IMR-90 (cell line): ENCODE measurements at regions not wholly inside any gene's neighbourhood (a gene's known extent, or its start where the extent isn't known, plus 50 kb on each side); places are given as distances from the start of the nearest gene placed in this dataset.

Experiments
- ATAC-seq: fragments of 200-7000 bp; cut with Tn5 transposase; 2 replicates; pipeline ENCODE4 v1.9.1; 2020; ENCODE audit warnings: low read depth, mild to moderate bottlenecking, moderate library complexity
- BruUV-seq: library from RNA; stranded (reverse); fragments of 400-500 nt; replicated peaks from 2 replicates; lab custom pipeline; 2021; lab: Mats Ljungman, UMichigan
- CTCF ChIA-PET: fragments of 300-600 bp; formaldehyde crosslinking; extraction: SDS; loops from one replicate; lab custom pipeline; 2021; ENCODE audit warnings: antibody characterized with exemption; lab: Yijun Ruan, JAX
- POLR2A ChIA-PET: fragments of 300-600 bp; sonication (Branson Sonifier 250); formaldehyde crosslinking; loops from one replicate; lab custom pipeline; 2022; ENCODE audit warnings: antibody characterized with exemption; ENCODE audit not compliant: unreplicated experiment; lab: Charles Lee
- DNase-seq: peaks from one replicate; pipeline ENCODE4 v3.0.0; 2013
- H2AFZ ChIP-seq: replicated peaks from 2 replicates; pipeline ENCODE3; 2013; ENCODE audit warnings: low read length, mild to moderate bottlenecking; ENCODE audit not compliant: poor library complexity
- H2AK5ac ChIP-seq: 2 replicates; pipeline ENCODE4 v1.6.1; 2013; ENCODE audit warnings: low read depth, low read length, inconsistent platforms
- H2AK9ac ChIP-seq: replicated peaks from 2 replicates; pipeline ENCODE3; 2013; ENCODE audit warnings: mild to moderate bottlenecking, low read depth, low read length, moderate library complexity; ENCODE audit not compliant: poor library complexity
- H2BK120ac ChIP-seq: 2 replicates; pipeline ENCODE4 v1.6.1; 2013; ENCODE audit warnings: low read depth, low read length, inconsistent platforms
- H2BK15ac ChIP-seq: 3 replicates; pipeline ENCODE4 v1.6.1; 2013; ENCODE audit warnings: low read depth, low read length, inconsistent platforms
- H2BK20ac ChIP-seq: 2 replicates; pipeline ENCODE4 v1.6.1; 2013; ENCODE audit warnings: low read depth, mild to moderate bottlenecking, inconsistent platforms, low read length, moderate library complexity
- H2BK5ac ChIP-seq: 2 replicates; pipeline ENCODE4 v1.6.1; 2013; ENCODE audit warnings: mild to moderate bottlenecking, low read depth, low read length, inconsistent platforms; ENCODE audit not compliant: poor library complexity, severe bottlenecking
- H3K14ac ChIP-seq: replicated peaks from 2 replicates; pipeline ENCODE4 v1.6.1; 2013; ENCODE audit warnings: low read depth, low read length, inconsistent platforms
- H3K18ac ChIP-seq: 2 replicates; pipeline ENCODE4 v1.6.1; 2013; ENCODE audit warnings: low read depth, low read length, control low read depth
- H3K23ac ChIP-seq: 2 replicates; pipeline ENCODE4 v1.6.1; 2013; ENCODE audit warnings: low read depth, low read length, inconsistent platforms
- H3K27ac ChIP-seq: 2 replicates; pipeline ENCODE4 v1.5.1; 2013; ENCODE audit warnings: mild to moderate bottlenecking, control low read depth, low read length; ENCODE audit not compliant: insufficient read depth
- H3K27me3 ChIP-seq: 2 replicates; pipeline ENCODE4 v1.6.1; 2013; ENCODE audit warnings: low read length; ENCODE audit not compliant: control insufficient read depth, insufficient read depth
- H3K36me3 ChIP-seq: 2 replicates; pipeline ENCODE4 v1.6.1; 2013; ENCODE audit warnings: low read length, mixed read lengths; ENCODE audit not compliant: control insufficient read depth, insufficient read depth
- H3K4ac ChIP-seq: 2 replicates; pipeline ENCODE4 v1.6.1; 2013; ENCODE audit warnings: low read depth, low read length, inconsistent platforms
- H3K4me1 ChIP-seq: 2 replicates; pipeline ENCODE4 v1.6.1; 2013; ENCODE audit warnings: low read length, mixed read lengths; ENCODE audit not compliant: control insufficient read depth, insufficient read depth
- H3K4me2 ChIP-seq: 2 replicates; pipeline ENCODE4 v1.6.1; 2013; ENCODE audit warnings: low read depth, mild to moderate bottlenecking, control low read depth, low read length, moderate library complexity
- H3K4me3 ChIP-seq: 2 replicates; pipeline ENCODE4 v1.5.1; 2013; ENCODE audit warnings: low read depth, mild to moderate bottlenecking, control low read depth, low read length, moderate library complexity; ENCODE audit not compliant: insufficient read depth
- H3K56ac ChIP-seq: 2 replicates; pipeline ENCODE4 v1.6.1; 2013; ENCODE audit warnings: low read length, inconsistent platforms; ENCODE audit not compliant: insufficient read depth; ENCODE audit errors: extremely low read depth
- H3K79me1 ChIP-seq, 2 experiments: 2 replicates each; pipeline ENCODE4 v1.6.1; 2013; ENCODE audit warnings: low read length in 2 of 2, inconsistent platforms in 1 of 2, low read depth in 1 of 2
- H3K9ac ChIP-seq: 2 replicates; pipeline ENCODE4 v1.6.1; 2013; ENCODE audit warnings: low read depth, low read length, control low read depth
- H3K9me1 ChIP-seq: 2 replicates; pipeline ENCODE4 v1.6.1; 2013; ENCODE audit warnings: low read length, inconsistent platforms; ENCODE audit not compliant: insufficient read depth
- H3K9me3 ChIP-seq: 2 replicates; pipeline ENCODE4 v1.6.1; 2013; ENCODE audit warnings: low read length; ENCODE audit not compliant: control insufficient read depth, insufficient read depth
- H4K20me1 ChIP-seq: 2 replicates; pipeline ENCODE4 v1.6.1; 2013; ENCODE audit warnings: low read length, inconsistent platforms; ENCODE audit not compliant: insufficient read depth
- H4K5ac ChIP-seq: 2 replicates; pipeline ENCODE4 v1.6.1; 2013; ENCODE audit warnings: mild to moderate bottlenecking, low read depth, low read length, control low read depth
- H4K8ac ChIP-seq, 2 experiments: 2 replicates each; pipeline ENCODE4 v1.6.1; 2013; ENCODE audit warnings: low read depth in 2 of 2, low read length in 2 of 2, control low read depth in 1 of 2, inconsistent platforms in 1 of 2
- H4K91ac ChIP-seq: 2 replicates; pipeline ENCODE4 v1.6.1; 2013; ENCODE audit warnings: low read depth, low read length, inconsistent platforms; ENCODE audit not compliant: insufficient read depth
- BHLHE40 ChIP-seq: fragments of 150-350 bp; IDR thresholded peaks from 2 replicates; pipeline ENCODE4 v1.6.1; 2016; ENCODE audit warnings: mild to moderate bottlenecking, low read depth, low read length
- CEBPB ChIP-seq: IDR thresholded peaks from 2 replicates; pipeline ENCODE4 v1.6.1; 2012; ENCODE audit warnings: low read depth, low read length, improper control_type of control experiment
- CHD1 ChIP-seq: IDR thresholded peaks from 2 replicates; pipeline ENCODE4 v1.6.1; 2012; ENCODE audit warnings: low read depth, low read length, improper control_type of control experiment
- FOS ChIP-seq: fragments of 150-350 bp; IDR thresholded peaks from 2 replicates; pipeline ENCODE4 v1.6.1; 2016; ENCODE audit warnings: low read depth, low read length
- MAFK ChIP-seq: IDR thresholded peaks from 2 replicates; pipeline ENCODE4 v1.6.1; 2012; ENCODE audit warnings: low read depth, low read length, improper control_type of control experiment
- MAZ ChIP-seq: IDR thresholded peaks from 2 replicates; pipeline ENCODE4 v1.6.1; 2012; ENCODE audit warnings: low read depth, mild to moderate bottlenecking, low read length, improper control_type of control experiment, moderate library complexity, borderline replicate concordance
- MXI1 ChIP-seq: IDR thresholded peaks from 2 replicates; pipeline ENCODE4 v1.6.1; 2012; ENCODE audit warnings: low read depth, mild to moderate bottlenecking, low read length, moderate library complexity, borderline replicate concordance
- NFE2L2 ChIP-seq: fragments of 150-350 bp; IDR thresholded peaks from 2 replicates; pipeline ENCODE4 v1.6.1; 2016; ENCODE audit warnings: low read depth, mild to moderate bottlenecking, low read length
- POLR2A ChIP-seq: IDR thresholded peaks from 2 replicates; pipeline ENCODE4 v1.6.1; 2012; ENCODE audit warnings: mild to moderate bottlenecking, low read depth, low read length
- RAD21 ChIP-seq: IDR thresholded peaks from 2 replicates; pipeline ENCODE4 v1.6.1; 2012; ENCODE audit warnings: low read length, improper control_type of control experiment
- RCOR1 ChIP-seq: IDR thresholded peaks from 2 replicates; pipeline ENCODE4 v1.6.1; 2012; ENCODE audit warnings: mild to moderate bottlenecking, low read length, improper control_type of control experiment; ENCODE audit not compliant: insufficient replicate concordance
- RFX5 ChIP-seq: IDR thresholded peaks from 2 replicates; pipeline ENCODE4 v1.8.0; 2012; ENCODE audit warnings: low read depth, mild to moderate bottlenecking, low read length, moderate library complexity
- SMC3 ChIP-seq: fragments of 150-350 bp; IDR thresholded peaks from 2 replicates; pipeline ENCODE4 v1.6.1; 2016; ENCODE audit warnings: low read depth, mild to moderate bottlenecking, antibody characterized with exemption, low read length, moderate library complexity
- USF2 ChIP-seq: fragments of 150-350 bp; IDR thresholded peaks from 2 replicates; pipeline ENCODE4 v1.6.1; 2017; ENCODE audit warnings: mild to moderate bottlenecking, antibody characterized with exemption, low read length, low read depth
- WGBS, 2 experiments: methylation state at CpG; one replicate each; pipeline versions ENCODE4 v1.1.5 to v1.1.7; 2013; ENCODE audit warnings: missing lambda C conversion rate in 2 of 2; ENCODE audit not compliant: insufficient read length in 1 of 2; ENCODE audit errors: extremely low coverage in 2 of 2; 5-methylcytosine and 5-hydroxymethylcytosine counted together
- dilution Hi-C: fragments of 300-500 bp; cut with HindIII; formaldehyde crosslinking; loops from one replicate; pipeline ENCODE4 v1.14.3; 2018; ENCODE audit warnings: low sequenced_read_pairs; ENCODE audit not compliant: unreplicated experiment
- in situ Hi-C: fragments of 300-500 bp; cut with MboI; formaldehyde crosslinking; loops from 3 replicates; pipeline ENCODE4 v1.14.3; 2019; ENCODE audit warnings: low sequenced_read_pairs, inconsistent platforms, mixed read lengths
- intact Hi-C: fragments of 100-400 bp; cut with micrococcal nuclease; formaldehyde crosslinking; loops from 2 replicates; pipeline ENCODE4 v1.10.0; 2022
- TF ChIP-seq, protein P1 (sequence below): conservative IDR thresholded peaks from 2 replicates; pipeline ENCODE4 v1.5.1; 2012; ENCODE audit warnings: mild to moderate bottlenecking, low read depth, low read length, improper control_type of control experiment
- TF ChIP-seq, protein P2 (sequence below): fragments of 150-350 bp; IDR thresholded peaks from 2 replicates; pipeline ENCODE4 v1.6.1; 2016; ENCODE audit warnings: low read depth, mild to moderate bottlenecking, low read length, moderate library complexity, borderline replicate concordance

DNA sequence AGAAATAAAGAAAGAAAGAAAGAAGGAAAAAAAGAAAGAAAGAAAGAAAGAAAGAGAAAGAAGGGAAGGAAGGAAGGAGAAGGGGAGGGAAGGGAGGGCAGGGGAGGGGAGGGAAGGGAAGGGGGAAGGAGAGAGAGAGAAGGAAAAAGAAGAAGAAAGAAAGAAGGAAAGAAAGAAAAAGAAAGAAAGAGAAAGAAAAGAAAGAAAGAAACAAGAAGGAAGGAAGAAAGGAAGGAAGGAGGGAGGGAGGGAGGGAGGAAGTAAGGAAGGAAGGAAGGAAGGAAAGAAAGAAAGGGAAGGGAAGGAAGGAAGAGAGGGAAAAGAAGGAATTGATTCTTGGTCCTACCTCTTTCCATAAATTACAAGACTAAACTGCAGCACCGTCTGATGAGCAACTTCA, 186.1 kb downstream of the URB2 start:
- H4K8ac ChIP-seq = no peak overlapping the region
- H3K79me1 ChIP-seq = no peaks in the 10 kb centered on the region
- no peak overlapping the region for H4K91ac ChIP-seq
- no peaks in the 10 kb centered on the region for H3K9me1 ChIP-seq
- in situ Hi-C loops = no loop called here
- H2BK20ac ChIP-seq = no peak overlapping the region
- peaks cover 5% of the 10 kb centered on the region for H3K9me3 ChIP-seq
- H3K18ac ChIP-seq = no peak overlapping the region
- dilution Hi-C loops = no loop called here
- no peak overlapping the region for H2BK120ac ChIP-seq
- no peak overlapping the region for H2AFZ ChIP-seq
- no peak overlapping the region for H2BK15ac ChIP-seq
- no peak overlapping the region for H4K5ac ChIP-seq
- H2AK5ac ChIP-seq = no peak overlapping the region
- H3K4me1 ChIP-seq = no peaks in the 10 kb centered on the region
- no peak overlapping the region for H3K9ac ChIP-seq
- H3K27me3 ChIP-seq = no peaks in the 10 kb centered on the region
- BruUV-seq = no TSS peak
- no peak overlapping the region for H3K27ac ChIP-seq
- no peaks in the 10 kb centered on the region for H3K36me3 ChIP-seq
- ChIA-PET CTCF (no interaction called here), POLR2A (no interaction called here)
- no CpG with 5 or more reads among the region's 1 CpG for WGBS, 2 experiments
- DNase-seq (no peak), ATAC-seq (no peak)
- no peak for TF ChIP-seq FOS
- TF ChIP-seq, protein P1, sequence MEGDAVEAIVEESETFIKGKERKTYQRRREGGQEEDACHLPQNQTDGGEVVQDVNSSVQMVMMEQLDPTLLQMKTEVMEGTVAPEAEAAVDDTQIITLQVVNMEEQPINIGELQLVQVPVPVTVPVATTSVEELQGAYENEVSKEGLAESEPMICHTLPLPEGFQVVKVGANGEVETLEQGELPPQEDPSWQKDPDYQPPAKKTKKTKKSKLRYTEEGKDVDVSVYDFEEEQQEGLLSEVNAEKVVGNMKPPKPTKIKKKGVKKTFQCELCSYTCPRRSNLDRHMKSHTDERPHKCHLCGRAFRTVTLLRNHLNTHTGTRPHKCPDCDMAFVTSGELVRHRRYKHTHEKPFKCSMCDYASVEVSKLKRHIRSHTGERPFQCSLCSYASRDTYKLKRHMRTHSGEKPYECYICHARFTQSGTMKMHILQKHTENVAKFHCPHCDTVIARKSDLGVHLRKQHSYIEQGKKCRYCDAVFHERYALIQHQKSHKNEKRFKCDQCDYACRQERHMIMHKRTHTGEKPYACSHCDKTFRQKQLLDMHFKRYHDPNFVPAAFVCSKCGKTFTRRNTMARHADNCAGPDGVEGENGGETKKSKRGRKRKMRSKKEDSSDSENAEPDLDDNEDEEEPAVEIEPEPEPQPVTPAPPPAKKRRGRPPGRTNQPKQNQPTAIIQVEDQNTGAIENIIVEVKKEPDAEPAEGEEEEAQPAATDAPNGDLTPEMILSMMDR = no peak
- no peak for TF ChIP-seq RFX5
- no peak for TF ChIP-seq USF2
- no peak for TF ChIP-seq RAD21
- TF ChIP-seq, protein P2, sequence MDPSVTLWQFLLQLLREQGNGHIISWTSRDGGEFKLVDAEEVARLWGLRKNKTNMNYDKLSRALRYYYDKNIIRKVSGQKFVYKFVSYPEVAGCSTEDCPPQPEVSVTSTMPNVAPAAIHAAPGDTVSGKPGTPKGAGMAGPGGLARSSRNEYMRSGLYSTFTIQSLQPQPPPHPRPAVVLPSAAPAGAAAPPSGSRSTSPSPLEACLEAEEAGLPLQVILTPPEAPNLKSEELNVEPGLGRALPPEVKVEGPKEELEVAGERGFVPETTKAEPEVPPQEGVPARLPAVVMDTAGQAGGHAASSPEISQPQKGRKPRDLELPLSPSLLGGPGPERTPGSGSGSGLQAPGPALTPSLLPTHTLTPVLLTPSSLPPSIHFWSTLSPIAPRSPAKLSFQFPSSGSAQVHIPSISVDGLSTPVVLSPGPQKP = no peak
- TF ChIP-seq CHD1 = no peak
- no peak for TF ChIP-seq POLR2A
- no peak for TF ChIP-seq BHLHE40
- TF ChIP-seq MAFK = no peak
- no peak for TF ChIP-seq MXI1
- no peak for TF ChIP-seq CEBPB
- no peak for TF ChIP-seq RCOR1
- no peak for TF ChIP-seq SMC3
- TF ChIP-seq NFE2L2 = no peak
- no peak for TF ChIP-seq MAZ
- H3K4me3 ChIP-seq = no peak overlapping the region
- no peak overlapping the region for H3K14ac ChIP-seq
- H3K56ac ChIP-seq = no peak overlapping the region
- no peak overlapping the region for H3K4me2 ChIP-seq
- H4K20me1 ChIP-seq = no peaks in the 10 kb centered on the region
- H2BK5ac ChIP-seq = no peak overlapping the region
- intact Hi-C loops = no loop called here
- no peak overlapping the region for H2AK9ac ChIP-seq
- no peak overlapping the region for H3K23ac ChIP-seq
- no peak overlapping the region for H3K4ac ChIP-seq
